GM18907 (cell line): ENCODE measurements at regions not wholly inside any gene's neighbourhood (a gene's known extent, or its start where the extent isn't known, plus 50 kb on each side); places are given as distances from the start of the nearest gene placed in this dataset.
"Not testable (repeated sequence)": the region's sequence is repeated elsewhere in the genome, so short reads cannot be mapped to it uniquely, and the experiment has no call there.

Source experiments
- ATAC-seq: cut with Tn5 transposase; IDR thresholded peaks from one replicate; pipeline ENCODE4 v1.9.1; 2021; ENCODE audit warnings: mild to moderate bottlenecking, moderate library complexity; ENCODE audit not compliant: unreplicated experiment

DNA sequence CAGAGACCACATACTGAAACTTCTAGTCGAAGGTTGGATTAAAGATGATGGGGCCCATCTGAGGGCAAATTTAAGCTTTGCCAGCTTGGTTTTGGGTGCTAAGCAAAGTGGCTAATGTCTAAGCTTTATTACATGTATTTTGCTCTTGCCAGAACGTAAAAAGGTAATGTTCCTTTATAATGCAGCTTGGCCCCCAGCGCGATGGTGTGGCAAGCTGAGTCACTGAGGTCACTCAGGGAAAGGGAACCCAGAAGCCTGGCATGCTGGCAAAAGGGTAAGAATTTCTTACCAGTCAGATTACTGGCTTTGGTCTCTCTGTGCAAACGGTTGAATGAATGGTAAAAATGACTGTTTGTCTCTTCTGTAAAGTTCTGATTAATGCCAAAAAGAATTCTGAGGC is 158.3 kb upstream of the KCND2 start:
- no peak for ATAC-seq

- ATAC-seq: no peak
These were observed 149.4 kb upstream of the KCND2 start for GRCh38 chr7:120123528-120123927.

DNA sequence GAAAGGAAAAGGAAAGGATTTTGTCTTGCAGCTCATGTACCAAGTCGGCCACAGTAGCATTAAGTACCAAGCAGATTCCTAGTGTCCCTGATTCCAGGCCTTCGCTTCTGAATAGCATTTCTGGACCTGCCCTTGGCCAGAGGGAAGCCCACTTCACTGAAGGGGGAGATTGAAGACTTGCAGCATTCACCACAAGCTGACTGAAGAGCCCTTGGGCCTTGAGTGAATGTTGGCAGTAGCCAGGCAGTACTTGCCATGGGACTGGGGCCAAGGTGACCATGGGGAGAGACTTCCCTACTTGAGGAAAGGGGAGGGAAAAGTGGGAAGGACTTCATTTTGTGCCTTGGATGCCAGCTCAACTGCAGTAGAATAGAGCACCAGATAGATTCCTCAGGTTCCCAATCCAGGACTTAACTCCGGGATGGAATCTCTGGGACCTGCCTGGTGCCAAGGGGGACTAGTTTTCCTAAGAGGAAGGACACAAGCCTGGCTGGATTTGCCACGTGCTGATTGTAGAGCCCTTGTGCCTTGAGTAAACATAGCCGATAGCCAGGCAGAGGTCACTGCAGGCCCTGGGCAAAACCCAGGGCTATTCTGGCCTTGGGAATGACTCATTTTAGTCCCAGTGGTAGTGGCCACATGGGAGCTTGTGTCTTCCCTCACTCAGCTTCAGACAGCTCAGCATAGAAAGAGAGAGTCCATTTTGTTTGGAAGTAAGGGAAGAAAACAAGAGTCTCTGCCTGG is 141.7 kb upstream of the KCND2 start:
- no peak for ATAC-seq

- no peak for ATAC-seq
These were observed 134.5 kb upstream of the KCND2 start for GRCh38 chr7:120138497-120138896.

DNA sequence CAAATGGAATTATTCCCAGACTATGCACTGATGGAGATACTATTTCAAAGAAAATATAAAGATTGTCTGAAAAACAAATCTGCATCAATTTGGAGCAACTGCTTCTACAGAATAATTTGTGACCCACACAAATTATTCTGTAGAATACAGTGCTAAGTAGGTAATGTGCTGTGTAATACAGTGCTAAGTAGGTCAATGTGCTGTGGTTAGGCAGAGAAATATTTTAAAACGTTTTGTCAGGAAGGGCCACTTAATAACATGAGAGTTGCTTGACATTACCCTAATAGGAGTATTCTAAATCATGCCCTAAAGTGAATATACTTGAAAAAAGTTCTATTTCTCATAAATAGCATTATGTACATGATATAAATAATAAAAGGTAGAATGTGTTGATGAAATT is 116.5 kb upstream of the KCND2 start:
- no peak for ATAC-seq

DNA sequence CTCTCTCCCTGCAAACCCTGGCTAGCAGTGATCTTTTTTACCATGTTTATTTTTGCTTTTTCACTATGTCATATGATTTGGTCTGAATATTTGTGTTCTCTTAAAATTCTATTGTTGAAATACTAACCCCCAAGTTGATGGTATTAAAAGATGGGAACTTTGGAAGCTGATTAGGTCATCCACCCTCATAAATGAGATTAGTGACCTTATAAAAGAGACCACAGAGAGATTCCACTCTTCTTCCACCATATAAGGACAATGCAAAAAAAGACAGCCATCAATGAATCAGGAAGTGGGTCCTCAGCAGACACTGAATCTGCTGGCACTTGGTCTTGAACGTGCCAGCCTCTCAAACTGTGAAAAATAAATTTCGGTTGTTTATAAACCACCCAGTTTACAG is 112.8 kb upstream of the KCND2 start:
- no peak for ATAC-seq

DNA sequence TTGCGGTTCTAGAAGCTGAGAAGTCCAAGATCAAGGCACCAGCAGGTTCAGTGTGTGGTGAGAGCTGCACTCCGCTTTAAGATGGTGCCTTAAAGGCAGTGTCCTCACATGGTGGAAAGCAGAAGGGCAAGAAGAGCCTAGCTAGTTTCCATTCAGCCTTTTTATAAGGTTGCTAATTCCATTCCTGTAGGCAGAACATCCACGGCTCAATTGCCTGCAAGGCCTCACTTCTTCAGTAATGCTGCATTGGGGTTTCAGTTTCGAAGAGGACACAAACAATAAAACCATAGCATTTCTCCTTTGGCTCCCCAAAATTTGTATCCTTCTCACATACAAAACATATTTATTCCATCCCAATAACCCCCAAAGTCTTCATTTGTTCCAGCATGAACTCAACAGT is 109.5 kb upstream of the KCND2 start:
- ATAC-seq: no peak

DNA sequence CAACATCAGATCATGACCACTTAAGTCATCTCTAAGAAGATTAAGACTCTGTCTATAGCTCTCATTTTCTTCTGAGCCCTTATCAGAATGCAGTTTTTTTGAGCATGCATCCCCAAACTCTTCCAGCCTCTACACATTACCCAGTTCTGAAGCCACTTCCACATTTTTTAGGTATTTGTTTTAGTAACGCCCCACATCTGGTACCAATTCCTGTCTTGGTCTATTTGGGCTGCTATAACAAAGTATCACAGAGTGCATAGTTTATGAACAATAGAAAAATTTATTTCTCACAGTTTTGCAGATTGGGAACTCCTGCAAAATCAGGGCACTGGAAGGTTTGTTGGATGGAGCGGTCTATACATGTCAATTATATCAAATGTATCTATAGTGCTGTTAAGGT is 107.7 kb upstream of the KCND2 start:
- ATAC-seq: no peak

DNA sequence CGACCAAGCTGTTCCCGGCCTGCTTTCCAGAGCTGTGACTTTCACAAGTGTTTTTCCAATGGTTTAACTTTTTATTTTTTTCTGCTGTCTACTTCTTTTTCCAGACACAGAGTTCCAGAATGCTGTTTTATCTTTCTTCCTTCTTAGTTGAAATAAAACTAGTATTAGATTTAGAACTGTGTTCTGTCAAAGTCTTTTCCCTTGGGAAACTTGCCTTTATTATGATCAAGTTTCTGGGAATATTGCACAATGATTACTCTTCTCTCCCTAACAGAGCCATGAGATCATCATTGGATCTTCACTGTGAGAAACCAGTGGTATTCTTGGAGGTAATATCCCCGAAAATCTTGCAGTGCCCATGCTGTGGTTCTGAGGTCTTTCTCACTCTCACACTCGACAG is 104.9 kb upstream of the KCND2 start:
- ATAC-seq: no peak

- no peak for ATAC-seq
These were observed 102.8 kb upstream of the KCND2 start for GRCh38 chr7:120169996-120170783.

DNA sequence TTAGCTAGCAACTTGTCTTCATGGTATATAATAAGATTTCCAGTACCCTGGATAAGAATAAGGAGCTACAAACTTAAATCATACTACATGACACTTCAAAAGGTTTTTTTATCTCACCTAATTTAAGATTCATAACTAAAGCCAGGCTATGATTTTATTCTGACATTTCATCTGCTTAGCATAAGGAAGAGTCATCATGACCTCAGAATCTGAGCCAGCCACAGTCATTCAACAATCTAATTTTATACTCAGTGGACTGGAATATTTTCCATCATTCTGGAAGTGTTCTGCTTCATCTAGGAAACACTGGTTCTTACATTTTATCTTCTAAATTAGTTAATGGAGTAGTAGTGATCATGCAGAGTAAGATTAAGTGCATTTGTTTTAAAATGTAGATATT is 102.1 kb upstream of the KCND2 start:
- no peak for ATAC-seq

GRCh38 chr7:120171406-120171805 is 101.6 kb upstream of the KCND2 start:
- no peak for ATAC-seq

DNA sequence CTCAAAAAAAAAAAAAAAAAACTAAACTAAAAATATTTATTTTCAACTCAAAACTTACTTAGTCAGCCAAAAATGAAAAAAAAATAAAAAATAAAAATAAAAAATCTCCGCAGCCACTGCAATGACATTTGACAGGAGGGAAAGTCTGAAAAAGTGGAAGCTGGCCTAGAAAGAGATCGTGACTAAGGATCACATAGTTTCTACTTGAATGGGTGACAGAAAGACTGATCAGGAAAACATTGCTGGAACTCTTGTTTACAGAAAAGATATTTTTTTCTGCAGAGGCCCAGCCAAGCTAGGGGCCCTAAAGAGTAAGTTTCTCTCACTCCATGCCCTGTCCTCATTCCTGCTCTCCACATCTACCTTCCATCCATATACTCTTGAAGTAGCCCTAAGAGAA is 92.8 kb upstream of the KCND2 start:
- ATAC-seq: no peak

GRCh38 chr7:120181499-120181898 is 91.5 kb upstream of the KCND2 start:
- ATAC-seq: no peak

DNA sequence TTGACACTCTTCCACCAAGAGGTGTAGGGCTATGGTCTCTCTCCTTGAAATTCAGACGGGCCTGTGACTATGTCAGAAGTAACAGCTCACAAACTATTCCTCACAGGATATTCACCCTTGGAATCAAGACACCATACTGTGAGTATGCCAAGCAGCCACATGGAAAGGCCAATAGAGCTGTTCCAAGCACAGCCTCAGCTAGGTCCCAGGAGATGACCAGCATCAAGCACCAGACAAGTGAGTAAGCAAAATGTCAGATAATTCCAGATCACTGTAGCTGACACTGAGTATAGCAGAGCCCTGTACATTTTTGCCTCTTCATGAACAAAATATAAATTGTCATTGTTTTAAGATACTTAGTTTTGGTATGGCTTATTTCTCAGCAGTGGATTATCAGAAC is 88.1 kb upstream of the KCND2 start:
- no peak for ATAC-seq

GRCh38 chr7:120185940-120186682 is 86.9 kb upstream of the KCND2 start:
- no peak for ATAC-seq

- no peak for ATAC-seq
These were observed 86.3 kb upstream of the KCND2 start for GRCh38 chr7:120186688-120187087.

DNA sequence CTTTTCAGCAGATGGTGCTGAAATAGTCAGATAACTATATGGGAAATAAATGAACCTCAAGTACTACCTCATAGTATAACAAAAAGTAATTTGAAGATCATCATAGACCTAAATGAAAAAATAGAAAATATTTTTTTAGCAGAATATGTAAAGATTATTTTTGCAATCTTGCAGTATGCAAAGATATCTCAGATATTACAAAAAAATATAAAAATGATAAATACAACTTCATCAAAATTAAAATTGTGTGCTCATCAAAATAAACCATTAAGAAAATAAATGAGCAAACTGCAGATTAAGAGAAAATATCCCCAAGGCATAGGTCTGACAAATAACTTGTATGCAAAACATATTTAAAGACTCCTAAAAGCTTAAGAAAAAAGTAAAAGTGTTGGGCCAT is 83.4 kb upstream of the KCND2 start:
- ATAC-seq: no peak

- ATAC-seq: no peak
These were observed 82.9 kb upstream of the KCND2 start for GRCh38 chr7:120190109-120190508.

GRCh38 chr7:120190566-120190965 is 82.4 kb upstream of the KCND2 start:
- no peak for ATAC-seq

- not testable (repeated sequence) for ATAC-seq
These were observed 81.6 kb upstream of the KCND2 start for GRCh38 chr7:120191423-120191822.

DNA sequence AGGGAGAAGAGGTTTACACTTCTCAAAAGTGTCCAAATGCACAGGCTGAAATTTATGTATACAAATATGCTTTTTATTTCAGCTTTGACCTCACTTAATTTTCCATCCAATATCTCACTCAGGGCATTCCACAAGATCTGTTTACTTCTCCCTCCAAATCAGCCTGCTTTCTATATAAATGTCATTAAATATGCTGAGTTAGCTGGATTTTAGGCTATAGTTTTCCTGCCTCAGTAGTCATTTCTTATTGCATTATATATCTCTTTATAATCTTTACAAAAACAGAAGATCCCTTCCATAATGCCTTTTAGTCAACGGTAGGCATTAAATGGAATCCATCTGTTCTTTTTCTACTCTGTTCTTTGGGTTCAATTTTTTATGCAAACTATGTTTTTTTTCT is 71.7 kb upstream of the KCND2 start:
- ATAC-seq: no peak
